ENCODE measurements at regions not wholly inside any gene's neighbourhood (a gene's known extent, or its start where the extent isn't known, plus 50 kb on each side); places are given as distances from the start of the nearest gene placed in this dataset.

DNA sequence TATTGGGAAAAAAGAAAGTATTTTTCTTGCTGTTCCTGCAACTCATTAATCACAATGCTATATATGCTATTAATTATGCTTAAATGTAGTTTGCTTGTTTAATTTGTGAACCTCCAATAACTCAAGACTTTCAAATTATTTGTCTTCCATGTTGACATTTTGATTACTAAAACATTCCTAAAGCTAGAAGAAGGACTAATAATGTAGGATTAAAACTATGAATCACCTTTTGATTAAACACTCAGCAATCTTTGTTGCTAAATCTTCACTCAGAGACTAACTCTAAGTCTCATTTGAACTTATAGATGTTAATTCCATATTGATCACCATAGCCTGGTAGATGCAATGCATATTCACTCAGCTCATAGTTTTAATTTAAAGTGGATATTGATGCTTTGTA is 524.6 kb upstream of the ZEB2 start (continued):
- no peak for TF ChIP-seq ZNF114 (CRISPR knock-in tag; IDR thresholded peaks at IDR 0.05)
- no peak for TF ChIP-seq POLR2AphosphoS5 (IDR thresholded peaks at IDR 0.05; ENCODE audit: low read depth)
- TF ChIP-seq JUNB (IDR thresholded peaks at IDR 0.05; ENCODE audit: unreplicated experiment): no peak
- TF ChIP-seq, protein P1, sequence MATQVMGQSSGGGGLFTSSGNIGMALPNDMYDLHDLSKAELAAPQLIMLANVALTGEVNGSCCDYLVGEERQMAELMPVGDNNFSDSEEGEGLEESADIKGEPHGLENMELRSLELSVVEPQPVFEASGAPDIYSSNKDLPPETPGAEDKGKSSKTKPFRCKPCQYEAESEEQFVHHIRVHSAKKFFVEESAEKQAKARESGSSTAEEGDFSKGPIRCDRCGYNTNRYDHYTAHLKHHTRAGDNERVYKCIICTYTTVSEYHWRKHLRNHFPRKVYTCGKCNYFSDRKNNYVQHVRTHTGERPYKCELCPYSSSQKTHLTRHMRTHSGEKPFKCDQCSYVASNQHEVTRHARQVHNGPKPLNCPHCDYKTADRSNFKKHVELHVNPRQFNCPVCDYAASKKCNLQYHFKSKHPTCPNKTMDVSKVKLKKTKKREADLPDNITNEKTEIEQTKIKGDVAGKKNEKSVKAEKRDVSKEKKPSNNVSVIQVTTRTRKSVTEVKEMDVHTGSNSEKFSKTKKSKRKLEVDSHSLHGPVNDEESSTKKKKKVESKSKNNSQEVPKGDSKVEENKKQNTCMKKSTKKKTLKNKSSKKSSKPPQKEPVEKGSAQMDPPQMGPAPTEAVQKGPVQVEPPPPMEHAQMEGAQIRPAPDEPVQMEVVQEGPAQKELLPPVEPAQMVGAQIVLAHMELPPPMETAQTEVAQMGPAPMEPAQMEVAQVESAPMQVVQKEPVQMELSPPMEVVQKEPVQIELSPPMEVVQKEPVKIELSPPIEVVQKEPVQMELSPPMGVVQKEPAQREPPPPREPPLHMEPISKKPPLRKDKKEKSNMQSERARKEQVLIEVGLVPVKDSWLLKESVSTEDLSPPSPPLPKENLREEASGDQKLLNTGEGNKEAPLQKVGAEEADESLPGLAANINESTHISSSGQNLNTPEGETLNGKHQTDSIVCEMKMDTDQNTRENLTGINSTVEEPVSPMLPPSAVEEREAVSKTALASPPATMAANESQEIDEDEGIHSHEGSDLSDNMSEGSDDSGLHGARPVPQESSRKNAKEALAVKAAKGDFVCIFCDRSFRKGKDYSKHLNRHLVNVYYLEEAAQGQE (IDR thresholded peaks at IDR 0.05; ENCODE audit: unreplicated experiment): no peak
- no peak for TF ChIP-seq EZH2phosphoT487 (IDR thresholded peaks at IDR 0.05; ENCODE audit: unreplicated experiment)

DNA sequence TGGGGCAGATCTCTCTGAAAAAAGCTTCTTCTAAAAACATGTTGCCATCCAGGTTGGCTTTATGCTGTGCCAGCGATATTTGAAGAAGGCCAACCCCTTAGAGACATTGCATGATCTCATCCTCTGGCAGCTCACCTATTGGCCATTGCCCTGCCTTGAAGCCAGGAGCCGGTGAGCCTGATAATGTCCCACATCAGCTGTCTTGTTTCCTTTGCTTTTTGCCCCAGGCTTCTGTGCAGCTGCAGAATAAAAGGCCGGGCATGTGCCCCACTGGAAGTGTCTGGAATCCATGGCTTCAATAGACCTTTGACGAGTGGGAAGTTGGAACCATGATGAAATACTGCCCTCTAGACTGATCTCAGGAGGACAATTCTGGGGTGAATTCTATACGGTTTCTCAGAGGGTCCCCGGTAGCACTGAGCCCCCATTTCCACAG is 523.5 kb upstream of the ZEB2 start:
- no peaks in the 10 kb centered on the region for H3K27me3 Mint-ChIP-seq (ENCODE audit: insufficient read depth, low read depth, poor library complexity)
- Histone ChIP-seq H3K4me3 (no peak overlapping the region), H3K27me3 (ENCODE audit: insufficient read depth) (no peaks in the 10 kb centered on the region), H3K36me3 (ENCODE audit: insufficient read depth) (no peaks in the 10 kb centered on the region; the same call in 1 of the 2 replicates), H3K4me2 (no peak overlapping the region), H4K20me1 (replicated peaks; ENCODE audit: insufficient read depth) (no peaks in the 10 kb centered on the region), H3K4me1 (ENCODE audit: insufficient read depth) (peaks cover 10% of the 10 kb centered on the region), H2AFZ (no peak overlapping the region), H3K79me2 (replicated peaks; ENCODE audit: insufficient read depth) (no peaks in the 10 kb centered on the region), H3K9me2 (ENCODE audit: insufficient read depth) (no peaks in the 10 kb centered on the region; the same call in 1 of the 2 replicates), H3F3A (replicated peaks; ENCODE audit: low read depth) (no peaks in the 10 kb centered on the region), H3K27ac (ENCODE audit: low read depth) (no peak overlapping the region)
- ATAC-seq (no peak), DNase-seq (ENCODE audit: low spot score) (no peak)
- peaks cover 11% of the 10 kb centered on the region for H3K4me1 Mint-ChIP-seq
- H3K27ac Mint-ChIP-seq: no peak overlapping the region
- H3K4me3 Mint-ChIP-seq: no peak overlapping the region
- H3K9me3 Mint-ChIP-seq: no peaks in the 10 kb centered on the region; the same call in 1 of the 3 replicates
- TF ChIP-seq, protein P2, sequence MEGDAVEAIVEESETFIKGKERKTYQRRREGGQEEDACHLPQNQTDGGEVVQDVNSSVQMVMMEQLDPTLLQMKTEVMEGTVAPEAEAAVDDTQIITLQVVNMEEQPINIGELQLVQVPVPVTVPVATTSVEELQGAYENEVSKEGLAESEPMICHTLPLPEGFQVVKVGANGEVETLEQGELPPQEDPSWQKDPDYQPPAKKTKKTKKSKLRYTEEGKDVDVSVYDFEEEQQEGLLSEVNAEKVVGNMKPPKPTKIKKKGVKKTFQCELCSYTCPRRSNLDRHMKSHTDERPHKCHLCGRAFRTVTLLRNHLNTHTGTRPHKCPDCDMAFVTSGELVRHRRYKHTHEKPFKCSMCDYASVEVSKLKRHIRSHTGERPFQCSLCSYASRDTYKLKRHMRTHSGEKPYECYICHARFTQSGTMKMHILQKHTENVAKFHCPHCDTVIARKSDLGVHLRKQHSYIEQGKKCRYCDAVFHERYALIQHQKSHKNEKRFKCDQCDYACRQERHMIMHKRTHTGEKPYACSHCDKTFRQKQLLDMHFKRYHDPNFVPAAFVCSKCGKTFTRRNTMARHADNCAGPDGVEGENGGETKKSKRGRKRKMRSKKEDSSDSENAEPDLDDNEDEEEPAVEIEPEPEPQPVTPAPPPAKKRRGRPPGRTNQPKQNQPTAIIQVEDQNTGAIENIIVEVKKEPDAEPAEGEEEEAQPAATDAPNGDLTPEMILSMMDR (conservative IDR thresholded peaks at IDR 0.05; ENCODE audit: low read depth in 2 of 2): peak in 1 of 2 experiments; percentile 47; a peak in 2 of 4 replicates
- TF ChIP-seq, protein P3, sequence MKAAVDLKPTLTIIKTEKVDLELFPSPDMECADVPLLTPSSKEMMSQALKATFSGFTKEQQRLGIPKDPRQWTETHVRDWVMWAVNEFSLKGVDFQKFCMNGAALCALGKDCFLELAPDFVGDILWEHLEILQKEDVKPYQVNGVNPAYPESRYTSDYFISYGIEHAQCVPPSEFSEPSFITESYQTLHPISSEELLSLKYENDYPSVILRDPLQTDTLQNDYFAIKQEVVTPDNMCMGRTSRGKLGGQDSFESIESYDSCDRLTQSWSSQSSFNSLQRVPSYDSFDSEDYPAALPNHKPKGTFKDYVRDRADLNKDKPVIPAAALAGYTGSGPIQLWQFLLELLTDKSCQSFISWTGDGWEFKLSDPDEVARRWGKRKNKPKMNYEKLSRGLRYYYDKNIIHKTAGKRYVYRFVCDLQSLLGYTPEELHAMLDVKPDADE (IDR thresholded peaks at IDR 0.05): no peak
- no peaks in the 10 kb centered on the region for H3K36me3 Mint-ChIP-seq (ENCODE audit: low read depth)

DNA sequence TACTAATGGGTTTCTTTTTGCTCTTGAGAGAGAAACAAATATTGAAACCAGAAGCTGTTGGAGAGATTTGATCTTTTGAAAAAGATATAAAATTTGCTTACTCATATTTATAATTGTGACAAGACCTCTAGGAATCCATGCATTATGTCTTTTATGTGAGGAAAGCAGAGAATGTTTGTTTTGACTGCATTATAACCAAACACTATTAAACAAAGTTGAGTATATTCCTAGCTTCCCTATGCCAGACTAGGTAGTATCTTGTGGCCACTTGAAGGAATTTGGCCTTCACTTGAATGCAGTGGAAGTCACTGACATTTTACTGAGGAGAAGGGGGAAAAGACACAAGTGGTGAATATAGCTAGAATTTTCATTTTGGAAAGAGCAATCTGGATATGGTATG is 521.8 kb upstream of the ZEB2 start:
- no peaks in the 10 kb centered on the region; the same call in 1 of the 3 replicates for H3K9me3 Mint-ChIP-seq
- H3K4me1 Mint-ChIP-seq: peaks cover 10% of the 10 kb centered on the region
- no peak overlapping the region for H3K4me3 ChIP-seq
- no peak overlapping the region for H3K27ac ChIP-seq (ENCODE audit: low read depth)
- H3F3A ChIP-seq (replicated peaks; ENCODE audit: low read depth): no peaks in the 10 kb centered on the region
- no peaks in the 10 kb centered on the region for H3K36me3 Mint-ChIP-seq (ENCODE audit: low read depth)
- peaks cover 10% of the 10 kb centered on the region for H3K4me1 ChIP-seq (ENCODE audit: insufficient read depth)
- no peak overlapping the region for H3K4me2 ChIP-seq
- H3K27ac Mint-ChIP-seq: no peak overlapping the region
- H4K20me1 ChIP-seq (replicated peaks; ENCODE audit: insufficient read depth): no peaks in the 10 kb centered on the region
- no peak overlapping the region for H3K4me3 Mint-ChIP-seq
- peaks cover 5% of the 10 kb centered on the region for H3K27me3 Mint-ChIP-seq (ENCODE audit: insufficient read depth, low read depth, poor library complexity)
- H3K36me3 ChIP-seq (ENCODE audit: insufficient read depth): no peaks in the 10 kb centered on the region
- no peaks in the 10 kb centered on the region; the same call in 1 of the 2 replicates for H3K9me2 ChIP-seq (ENCODE audit: insufficient read depth)
- no peak overlapping the region for H2AFZ ChIP-seq
- H3K79me2 ChIP-seq (replicated peaks; ENCODE audit: insufficient read depth): no peaks in the 10 kb centered on the region
- no peaks in the 10 kb centered on the region for H3K27me3 ChIP-seq (ENCODE audit: insufficient read depth)
- no peak for DNase-seq (ENCODE audit: low spot score)
- no peak for ATAC-seq
- TF ChIP-seq EZH2phosphoT487 (IDR thresholded peaks at IDR 0.05; ENCODE audit: unreplicated experiment): no peak
- no peak for TF ChIP-seq NANOG (IDR thresholded peaks at IDR 0.05; ENCODE audit: borderline replicate concordance)
- no peak for TF ChIP-seq STAT1 (IDR thresholded peaks at IDR 0.05; ENCODE audit: unreplicated experiment)
- TF ChIP-seq, protein P2 (conservative IDR thresholded peaks at IDR 0.05; ENCODE audit: low read depth in 2 of 2): no peak
- TF ChIP-seq CREB1 (CRISPR knock-in tag; IDR thresholded peaks at IDR 0.05; ENCODE audit: low read depth): no peak
- TF ChIP-seq POLR2AphosphoS5 (IDR thresholded peaks at IDR 0.05; ENCODE audit: low read depth): no peak
- TF ChIP-seq EZH2 (IDR thresholded peaks at IDR 0.05; ENCODE audit: low read depth, unreplicated experiment): no peak
- TF ChIP-seq ZNF114 (CRISPR knock-in tag; IDR thresholded peaks at IDR 0.05): no peak
- no peak for TF ChIP-seq JUNB (IDR thresholded peaks at IDR 0.05; ENCODE audit: unreplicated experiment)

Data from GM23338 (cell line).